NCI-H2107 (cell line): ENCODE measurements at regions not wholly inside any gene's neighbourhood (a gene's known extent, or its start where the extent isn't known, plus 50 kb on each side); places are given as distances from the start of the nearest gene placed in this dataset.
"Not testable (repeated sequence)": the region's sequence is repeated elsewhere in the genome, so short reads cannot be mapped to it uniquely, and the experiment has no call there.

ENCODE experiments used
- DNase-seq: peaks from one replicate; lab custom pipeline; 2025; lab: John Stamatoyannopoulos, UW

GRCh38 chr4:81816031-81816761 is 344.5 kb upstream of the RASGEF1B start:
- no peak for DNase-seq

- DNase-seq = no peak
Observed at GRCh38 chr4:81814987-81815541, 343.4 kb upstream of the RASGEF1B start.

- DNase-seq = no peak
Observed at GRCh38 chr4:81811562-81812293, 340.0 kb upstream of the RASGEF1B start.

- DNase-seq = peak; percentile 82
Observed at GRCh38 chr4:81808011-81808672, 336.4 kb upstream of the RASGEF1B start.

- no peak for DNase-seq
Observed at GRCh38 chr4:81807386-81807785, 335.7 kb upstream of the RASGEF1B start.

GRCh38 chr4:81806485-81806884 is 334.8 kb upstream of the RASGEF1B start:
- DNase-seq = no peak

GRCh38 chr4:81804849-81805248 is 333.1 kb upstream of the RASGEF1B start:
- DNase-seq = no peak

GRCh38 chr4:81802285-81802846 is 330.7 kb upstream of the RASGEF1B start:
- peak; percentile 6 for DNase-seq

GRCh38 chr4:81799371-81799770 is 327.7 kb upstream of the RASGEF1B start:
- no peak for DNase-seq

- DNase-seq = no peak
Observed at GRCh38 chr4:81796790-81797528, 325.3 kb upstream of the RASGEF1B start.

GRCh38 chr4:81792521-81792920 is 320.8 kb upstream of the RASGEF1B start:
- no peak for DNase-seq

- no peak for DNase-seq
Observed at GRCh38 chr4:81790477-81790876, 318.8 kb upstream of the RASGEF1B start.

- no peak for DNase-seq
Observed at GRCh38 chr4:81789741-81790399, 318.2 kb upstream of the RASGEF1B start.

- no peak for DNase-seq
Observed at GRCh38 chr4:81789158-81789557, 317.5 kb upstream of the RASGEF1B start.

GRCh38 chr4:81786766-81787165 is 315.1 kb upstream of the RASGEF1B start:
- no peak for DNase-seq

- DNase-seq = no peak
Observed at GRCh38 chr4:81786063-81786763, 314.5 kb upstream of the RASGEF1B start.

- DNase-seq = no peak
Observed at GRCh38 chr4:81785338-81785737, 313.6 kb upstream of the RASGEF1B start.

- no peak for DNase-seq
Observed at GRCh38 chr4:81783558-81783957, 311.9 kb upstream of the RASGEF1B start.

- DNase-seq = no peak
Observed at GRCh38 chr4:81781799-81782198, 310.1 kb upstream of the RASGEF1B start.

GRCh38 chr4:81777718-81778117 is 306.0 kb upstream of the RASGEF1B start:
- DNase-seq = not testable (repeated sequence)
